ENCODE measurements at regions not wholly inside any gene's neighbourhood (a gene's known extent, or its start where the extent isn't known, plus 50 kb on each side); places are given as distances from the start of the nearest gene placed in this dataset.
A peak's percentile ranks its signal among the peaks of the same experiment; 100 is the strongest.
"Not testable (repeated sequence)": the region's sequence is repeated elsewhere in the genome, so short reads cannot be mapped to it uniquely, and the experiment has no call there.

- DNase-seq (ENCODE audit: low read depth, low spot score); in situ Hi-C loops (cut with HindIII; ENCODE audit: low pct_unique_long_range_greater_than_20kb, low sequenced_read_pairs): not testable (repeated sequence)
These were observed 61.2 kb upstream of the MINDY3 start for GRCh38 chr10:15921423-15921945.

- DNase-seq (ENCODE audit: low read depth, low spot score), result no peak
- in situ Hi-C loops (cut with HindIII; ENCODE audit: low pct_unique_long_range_greater_than_20kb, low sequenced_read_pairs), result no loop called here
These were observed 71.1 kb upstream of the MINDY3 start for GRCh38 chr10:15931376-15931775.

- DNase-seq (ENCODE audit: low read depth, low spot score); in situ Hi-C loops (cut with HindIII; ENCODE audit: low pct_unique_long_range_greater_than_20kb, low sequenced_read_pairs): not testable (repeated sequence)
These were observed 79.2 kb upstream of the MINDY3 start for GRCh38 chr10:15939543-15939942.

- DNase-seq (ENCODE audit: low read depth, low spot score), result no peak
- in situ Hi-C loops (cut with HindIII; ENCODE audit: low pct_unique_long_range_greater_than_20kb, low sequenced_read_pairs), result no loop called here
These were observed 83.1 kb upstream of the MINDY3 start for GRCh38 chr10:15943426-15943825.

GRCh38 chr10:15954188-15954587 lies 93.9 kb upstream of the MINDY3 start:
- DNase-seq (ENCODE audit: low read depth, low spot score), result no peak
- in situ Hi-C loops (cut with HindIII; ENCODE audit: low pct_unique_long_range_greater_than_20kb, low sequenced_read_pairs), result no loop called here

GRCh38 chr10:15960277-15960676 lies 100.0 kb upstream of the MINDY3 start:
- in situ Hi-C loops (cut with HindIII; ENCODE audit: low pct_unique_long_range_greater_than_20kb, low sequenced_read_pairs), result no loop called here
- no peak for DNase-seq (ENCODE audit: low read depth, low spot score)

- DNase-seq (ENCODE audit: low read depth, low spot score); in situ Hi-C loops (cut with HindIII; ENCODE audit: low pct_unique_long_range_greater_than_20kb, low sequenced_read_pairs): not testable (repeated sequence)
These were observed 112.4 kb upstream of the MINDY3 start for GRCh38 chr10:15972736-15973135.

GRCh38 chr10:15985690-15986089 lies 125.4 kb upstream of the MINDY3 start:
- in situ Hi-C loops (cut with HindIII; ENCODE audit: low pct_unique_long_range_greater_than_20kb, low sequenced_read_pairs), result no loop called here

GRCh38 chr10:15990535-15991129 lies 130.3 kb upstream of the MINDY3 start:
- no peak for DNase-seq (ENCODE audit: low read depth, low spot score)
- in situ Hi-C loops (cut with HindIII; ENCODE audit: low pct_unique_long_range_greater_than_20kb, low sequenced_read_pairs), result no loop called here

More at GRCh38 chr10:15985690-15986089, 125.4 kb upstream of the MINDY3 start:
- DNase-seq (ENCODE audit: low read depth, low spot score), result no peak

- DNase-seq (ENCODE audit: low read depth, low spot score), result no peak
- in situ Hi-C loops (cut with HindIII; ENCODE audit: low pct_unique_long_range_greater_than_20kb, low sequenced_read_pairs), result no loop called here
These were observed 137.0 kb upstream of the MINDY3 start for GRCh38 chr10:15997313-15997712.

GRCh38 chr10:16001581-16001980 lies 141.3 kb upstream of the MINDY3 start:
- in situ Hi-C loops (cut with HindIII; ENCODE audit: low pct_unique_long_range_greater_than_20kb, low sequenced_read_pairs), result no loop called here

GRCh38 chr10:16009785-16010184 lies 149.5 kb upstream of the MINDY3 start:
- no peak for DNase-seq (ENCODE audit: low read depth, low spot score)
- in situ Hi-C loops (cut with HindIII; ENCODE audit: low pct_unique_long_range_greater_than_20kb, low sequenced_read_pairs), result no loop called here

More at GRCh38 chr10:16001581-16001980, 141.3 kb upstream of the MINDY3 start:
- DNase-seq (ENCODE audit: low read depth, low spot score), result no peak

GRCh38 chr10:16011548-16011947 lies 151.2 kb upstream of the MINDY3 start:
- DNase-seq (ENCODE audit: low read depth, low spot score), result no peak
- in situ Hi-C loops (cut with HindIII; ENCODE audit: low pct_unique_long_range_greater_than_20kb, low sequenced_read_pairs), result no loop called here

GRCh38 chr10:16014469-16014868 lies 154.2 kb upstream of the MINDY3 start:
- no peak for DNase-seq (ENCODE audit: low read depth, low spot score)
- in situ Hi-C loops (cut with HindIII; ENCODE audit: low pct_unique_long_range_greater_than_20kb, low sequenced_read_pairs), result no loop called here

- in situ Hi-C loops (cut with HindIII; ENCODE audit: low pct_unique_long_range_greater_than_20kb, low sequenced_read_pairs), result no loop called here
- DNase-seq (ENCODE audit: low read depth, low spot score), result no peak
These were observed 156.4 kb upstream of the MINDY3 start for GRCh38 chr10:16016688-16017087.

- in situ Hi-C loops (cut with HindIII; ENCODE audit: low pct_unique_long_range_greater_than_20kb, low sequenced_read_pairs), result no loop called here
- DNase-seq (ENCODE audit: low read depth, low spot score), result no peak
These were observed 160.5 kb upstream of the MINDY3 start for GRCh38 chr10:16020836-16021235.

- in situ Hi-C loops (cut with HindIII; ENCODE audit: low pct_unique_long_range_greater_than_20kb, low sequenced_read_pairs); DNase-seq (ENCODE audit: low read depth, low spot score): not testable (repeated sequence)
These were observed 166.5 kb upstream of the MINDY3 start for GRCh38 chr10:16026832-16027231.

GRCh38 chr10:16030562-16030961 lies 170.3 kb upstream of the MINDY3 start:
- in situ Hi-C loops (cut with HindIII; ENCODE audit: low pct_unique_long_range_greater_than_20kb, low sequenced_read_pairs), result no loop called here
- DNase-seq (ENCODE audit: low read depth, low spot score), result no peak

GRCh38 chr10:16049050-16049449 lies 188.7 kb upstream of the MINDY3 start:
- in situ Hi-C loops (cut with HindIII; ENCODE audit: low pct_unique_long_range_greater_than_20kb, low sequenced_read_pairs), result no loop called here
- DNase-seq (ENCODE audit: low read depth, low spot score), result peak; percentile 32

GRCh38 chr10:16049782-16050181 lies 189.5 kb upstream of the MINDY3 start:
- no peak for DNase-seq (ENCODE audit: low read depth, low spot score)

More at GRCh38 chr10:16049782-16050181, 189.5 kb upstream of the MINDY3 start:
- in situ Hi-C loops (cut with HindIII; ENCODE audit: low pct_unique_long_range_greater_than_20kb, low sequenced_read_pairs), result no loop called here

All from SK-MEL-5 (cell line).